HEK293T (cell line): ENCODE measurements at regions not wholly inside any gene's neighbourhood (a gene's known extent, or its start where the extent isn't known, plus 50 kb on each side); places are given as distances from the start of the nearest gene placed in this dataset.

ENCODE experiments used
- BHLHE40 ChIP-seq: fragments of 450-650 bp; IDR thresholded peaks from 2 replicates; pipeline ENCODE4 v1.6.1; 2016; ENCODE audit warnings: mild to moderate bottlenecking, moderate library complexity, borderline replicate concordance
- FOXM1 ChIP-seq: fragments of 450-650 bp; IDR thresholded peaks from 2 replicates; pipeline ENCODE4 v1.6.1; 2017; ENCODE audit warnings: mild to moderate bottlenecking, borderline replicate concordance

GRCh38 chr3:181913254-181913653 lies 201.5 kb downstream of the SOX2 start:
- TF ChIP-seq FOXM1 (no peak), BHLHE40 (no peak)
